ENCODE measurements at regions not wholly inside any gene's neighbourhood (a gene's known extent, or its start where the extent isn't known, plus 50 kb on each side); places are given as distances from the start of the nearest gene placed in this dataset.

- intact Hi-C loops (cut with DNase I), result no loop called here
- DNase-seq, result no peak
- 72 to 97% (median 96%) methylated on average over 2 of the region's 2 CpGs for WGBS, 3 donors
- Histone ChIP-seq H3K9me3 (no peaks in the 10 kb centered on the region), H3K27me3 (no peaks in the 10 kb centered on the region), H3K4me3 (no peak overlapping the region), H3K36me3 (no peaks in the 10 kb centered on the region), H3K27ac (no peak overlapping the region), H3K4me1 (ENCODE audit: insufficient read depth) (peaks cover 1% of the 10 kb centered on the region)
- TF ChIP-seq CTCF (IDR thresholded peaks at IDR 0.05) (no peak), POLR2A (IDR thresholded peaks at IDR 0.05) (no peak), EP300 (IDR thresholded peaks at IDR 0.05) (no peak)
Observed at GRCh38 chr12:30046376-30046775, 262.6 kb upstream of the TMTC1 start.

GRCh38 chr12:30045171-30045570 is 261.4 kb upstream of the TMTC1 start:
- Histone ChIP-seq H3K4me1 (ENCODE audit: insufficient read depth) (peaks cover 1% of the 10 kb centered on the region), H3K27ac (no peak overlapping the region), H3K4me3 (no peak overlapping the region), H3K9me3 (no peaks in the 10 kb centered on the region), H3K27me3 (no peaks in the 10 kb centered on the region), H3K36me3 (no peaks in the 10 kb centered on the region)
- intact Hi-C loops (cut with DNase I), result no loop called here
- 91 to 98% (median 93%) methylated on average over 1 of the region's 1 CpG for WGBS, 3 donors
- DNase-seq, result no peak
- TF ChIP-seq EP300 (IDR thresholded peaks at IDR 0.05) (no peak), POLR2A (IDR thresholded peaks at IDR 0.05) (no peak), CTCF (IDR thresholded peaks at IDR 0.05) (no peak)

GRCh38 chr12:30044206-30044605 is 260.5 kb upstream of the TMTC1 start:
- TF ChIP-seq POLR2A (IDR thresholded peaks at IDR 0.05), result no peak
- no peak for TF ChIP-seq EP300 (IDR thresholded peaks at IDR 0.05)
- TF ChIP-seq CTCF (IDR thresholded peaks at IDR 0.05), result no peak
- Histone ChIP-seq H3K27ac (no peak overlapping the region), H3K9me3 (no peaks in the 10 kb centered on the region), H3K4me1 (ENCODE audit: insufficient read depth) (peaks cover 1% of the 10 kb centered on the region), H3K36me3 (no peaks in the 10 kb centered on the region), H3K4me3 (no peak overlapping the region), H3K27me3 (no peaks in the 10 kb centered on the region)
- intact Hi-C loops (cut with DNase I), result no loop called here
- 94 to 98% (median 97%) methylated on average over 4 of the region's 4 CpGs for WGBS, 3 donors
- DNase-seq, result no peak

- 86 to 90% (median 86%) methylated on average over 6 of the region's 6 CpGs for WGBS, 3 donors
Observed at GRCh38 chr12:30043151-30043847, 259.6 kb upstream of the TMTC1 start.

More at GRCh38 chr12:30043151-30043847, 259.6 kb upstream of the TMTC1 start:
- H3K4me1 ChIP-seq (ENCODE audit: insufficient read depth), result peaks cover 1% of the 10 kb centered on the region
- TF ChIP-seq POLR2A (IDR thresholded peaks at IDR 0.05) (no peak), CTCF (IDR thresholded peaks at IDR 0.05) (no peak), EP300 (IDR thresholded peaks at IDR 0.05) (no peak)
- no peak for DNase-seq
- no peak overlapping the region for H3K4me3 ChIP-seq
- H3K27me3 ChIP-seq, result no peaks in the 10 kb centered on the region
- intact Hi-C loops (cut with DNase I), result no loop called here
- no peaks in the 10 kb centered on the region for H3K36me3 ChIP-seq
- no peaks in the 10 kb centered on the region for H3K9me3 ChIP-seq
- no peak overlapping the region for H3K27ac ChIP-seq

Measured in ovary (tissue), 7 donors.